HG03342 (cell line): ENCODE measurements at regions not wholly inside any gene's neighbourhood (a gene's known extent, or its start where the extent isn't known, plus 50 kb on each side); places are given as distances from the start of the nearest gene placed in this dataset.

Source experiments
- ATAC-seq: cut with Tn5 transposase; IDR thresholded peaks from one replicate; pipeline ENCODE4 v1.9.1; 2021; ENCODE audit warnings: mild to moderate bottlenecking, moderate library complexity; ENCODE audit not compliant: unreplicated experiment

GRCh38 chr11:37110385-37110784 lies 512.3 kb upstream of the RAG2 start:
- ATAC-seq = no peak

GRCh38 chr11:37109286-37109585 lies 511.2 kb upstream of the RAG2 start:
- no peak for ATAC-seq

- no peak for ATAC-seq
These were observed 510.6 kb upstream of the RAG2 start for GRCh38 chr11:37108436-37109285.

- ATAC-seq = no peak
These were observed 509.8 kb upstream of the RAG2 start for GRCh38 chr11:37107831-37108230.

GRCh38 chr11:37107415-37107814 lies 509.4 kb upstream of the RAG2 start:
- ATAC-seq = no peak

GRCh38 chr11:37105427-37105826 lies 507.4 kb upstream of the RAG2 start:
- no peak for ATAC-seq

GRCh38 chr11:37104380-37104779 lies 506.3 kb upstream of the RAG2 start:
- no peak for ATAC-seq

- ATAC-seq = no peak
These were observed 502.0 kb upstream of the RAG2 start for GRCh38 chr11:37100008-37100407.

GRCh38 chr11:37092487-37092886 lies 494.5 kb upstream of the RAG2 start:
- ATAC-seq = no peak

- ATAC-seq = no peak
These were observed 491.4 kb upstream of the RAG2 start for GRCh38 chr11:37089439-37089838.

- ATAC-seq = no peak
These were observed 490.5 kb upstream of the RAG2 start for GRCh38 chr11:37088573-37088910.

GRCh38 chr11:37087650-37088572 lies 489.9 kb upstream of the RAG2 start:
- no peak for ATAC-seq

- no peak for ATAC-seq
These were observed 480.5 kb upstream of the RAG2 start for GRCh38 chr11:37078521-37078920.

GRCh38 chr11:37076866-37077265 lies 478.8 kb upstream of the RAG2 start:
- no peak for ATAC-seq

GRCh38 chr11:37072538-37073055 lies 474.6 kb upstream of the RAG2 start:
- no peak for ATAC-seq

GRCh38 chr11:37050311-37050710 lies 452.3 kb upstream of the RAG2 start:
- no peak for ATAC-seq

GRCh38 chr11:37040921-37041320 lies 442.9 kb upstream of the RAG2 start:
- ATAC-seq = no peak

GRCh38 chr11:37038911-37039310 lies 440.9 kb upstream of the RAG2 start:
- no peak for ATAC-seq

- no peak for ATAC-seq
These were observed 428.7 kb upstream of the RAG2 start for GRCh38 chr11:37026741-37027140.

- ATAC-seq = no peak
These were observed 428.3 kb upstream of the RAG2 start for GRCh38 chr11:37026326-37026725.

- no peak for ATAC-seq
These were observed 408.5 kb upstream of the RAG2 start for GRCh38 chr11:37006563-37006962.

GRCh38 chr11:37002831-37003230 lies 404.8 kb upstream of the RAG2 start:
- no peak for ATAC-seq
